ENCODE measurements at regions not wholly inside any gene's neighbourhood (a gene's known extent, or its start where the extent isn't known, plus 50 kb on each side); places are given as distances from the start of the nearest gene placed in this dataset.
"Not testable (repeated sequence)": the region's sequence is repeated elsewhere in the genome, so short reads cannot be mapped to it uniquely, and the experiment has no call there.

DNA sequence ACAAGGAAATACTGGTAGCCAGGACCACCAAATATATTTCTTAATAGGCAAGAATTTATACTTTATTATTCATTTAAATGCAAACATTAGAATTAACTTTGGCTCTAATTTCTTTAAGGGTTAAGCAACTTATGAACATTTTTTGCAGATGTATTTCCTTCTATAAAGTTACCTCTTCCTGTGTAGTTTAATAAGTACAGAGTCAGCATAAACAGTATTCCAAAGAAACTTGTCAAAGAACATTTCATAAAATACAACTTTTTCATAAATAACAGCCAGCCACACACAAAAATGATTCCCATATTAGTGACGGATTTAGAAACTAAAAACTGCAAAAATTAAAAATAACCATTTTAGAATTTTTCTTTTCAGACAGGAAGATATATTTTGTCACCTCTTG, 723.2 kb downstream of the KCNJ2 start:
- DNase-seq (ENCODE audit: low read depth in 4 of 4, low spot score in 3 of 4) = no peak

- DNase-seq (ENCODE audit: low read depth in 4 of 4, low spot score in 3 of 4) = no peak
These were observed 727.5 kb downstream of the KCNJ2 start for GRCh38 chr17:70896843-70897242.

DNA sequence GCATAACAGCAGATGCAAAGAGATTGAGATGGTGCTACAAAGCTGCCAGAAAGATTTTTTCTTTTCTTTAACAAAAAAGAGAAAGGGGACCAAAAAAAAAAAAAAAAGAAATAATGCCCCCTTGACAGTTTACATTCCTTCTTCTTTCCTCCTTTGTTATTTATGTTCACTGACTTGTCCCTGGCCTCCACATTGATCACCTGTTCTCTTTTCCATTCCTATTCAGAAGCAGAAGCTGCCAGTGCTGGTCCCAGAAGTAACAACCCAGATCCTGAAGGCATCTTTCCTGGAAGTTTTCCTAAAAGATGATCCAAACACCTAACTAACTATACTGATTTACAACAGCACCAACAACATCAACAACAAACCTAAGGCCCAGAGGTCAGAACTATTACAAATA, 728.1 kb downstream of the KCNJ2 start:
- no peak for DNase-seq (ENCODE audit: low read depth in 4 of 4, low spot score in 3 of 4)

- DNase-seq (ENCODE audit: low read depth in 4 of 4, low spot score in 3 of 4) = no peak
These were observed 732.5 kb downstream of the KCNJ2 start for GRCh38 chr17:70901870-70902269.

DNA sequence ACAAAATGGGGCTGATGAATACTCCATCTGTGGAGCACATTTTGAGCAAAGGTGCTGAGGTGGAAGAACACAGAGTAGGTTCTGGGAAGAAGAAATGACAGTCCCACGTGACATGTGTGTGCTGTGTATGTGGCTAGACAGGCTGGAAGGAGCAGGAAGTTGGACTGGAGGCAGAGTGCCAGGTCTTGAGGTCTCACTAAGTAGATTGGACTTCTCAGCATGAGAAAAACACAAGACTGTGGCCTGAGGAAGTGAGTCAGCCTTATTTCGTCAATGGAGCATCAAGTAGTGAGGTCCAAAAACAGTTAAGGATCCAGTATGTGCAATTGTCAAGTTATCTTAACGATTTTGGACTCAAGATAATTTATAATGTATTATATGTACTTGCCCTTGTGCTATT, 736.5 kb downstream of the KCNJ2 start:
- peak in 2 of 4 donors; percentile 4 to 16 for DNase-seq (ENCODE audit: low read depth in 4 of 4, low spot score in 3 of 4)

DNA sequence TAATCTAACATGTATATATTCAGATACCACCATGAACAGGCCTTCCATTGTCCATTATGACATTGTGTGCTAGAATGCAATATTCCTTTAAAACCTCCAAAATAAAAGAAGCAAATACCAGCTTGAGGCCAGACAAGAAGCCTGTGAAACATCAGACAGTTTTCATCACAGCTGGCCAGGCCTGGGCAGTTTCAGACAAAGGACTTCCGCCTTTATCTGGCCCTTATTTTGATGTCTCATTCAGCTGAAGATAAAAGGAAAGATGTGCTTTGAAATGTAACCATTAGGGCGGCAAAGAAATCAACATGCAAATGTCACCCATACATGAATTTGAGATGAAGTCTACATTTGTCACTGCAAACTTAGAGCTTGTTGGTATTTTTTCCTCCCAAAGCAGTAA, 737.5 kb downstream of the KCNJ2 start:
- DNase-seq (ENCODE audit: low read depth in 4 of 4, low spot score in 3 of 4) = no peak

- DNase-seq (ENCODE audit: low read depth in 4 of 4, low spot score in 3 of 4) = no peak
These were observed 743.6 kb downstream of the KCNJ2 start for GRCh38 chr17:70912716-70913485.

- DNase-seq (ENCODE audit: low read depth in 4 of 4, low spot score in 3 of 4) = no peak
These were observed 747.1 kb downstream of the KCNJ2 start for GRCh38 chr17:70916469-70916868.

DNA sequence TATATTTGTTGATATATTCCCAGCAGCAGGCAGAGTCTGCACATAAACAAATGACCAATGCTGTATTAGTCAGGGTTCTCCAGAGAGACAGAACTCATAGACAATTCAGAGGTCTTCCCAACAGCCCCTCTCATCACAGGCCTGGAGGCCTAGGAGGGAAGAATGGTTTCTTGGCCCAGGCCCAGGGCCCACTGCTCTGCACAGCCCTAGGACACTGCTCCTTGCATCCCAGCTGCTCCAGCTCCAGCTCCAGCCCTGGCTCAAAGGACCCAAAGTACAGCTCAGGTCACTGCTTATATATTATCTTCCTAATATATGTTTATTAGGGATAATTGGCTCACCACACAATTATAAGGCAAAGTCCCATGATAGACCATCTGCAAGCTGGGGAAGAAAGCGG, 749.9 kb downstream of the KCNJ2 start:
- no peak for DNase-seq (ENCODE audit: low read depth in 4 of 4, low spot score in 3 of 4)

DNA sequence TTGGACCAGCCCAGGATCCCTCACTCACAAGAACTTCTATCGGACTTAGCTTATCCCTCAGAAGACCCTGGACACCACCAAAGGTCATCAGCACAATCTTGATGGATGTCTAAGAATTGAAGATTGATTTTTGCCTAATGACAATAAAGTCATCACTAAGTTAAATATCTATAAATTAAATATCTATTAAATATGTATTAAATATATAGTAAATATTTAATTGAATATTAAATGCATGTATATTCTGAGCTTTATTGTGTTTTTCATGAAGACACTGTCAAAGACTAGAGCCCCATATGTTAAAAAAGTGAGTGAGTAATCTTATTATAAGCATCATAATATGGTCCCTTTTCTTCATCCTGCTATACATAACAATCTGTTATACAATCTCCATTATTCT, 751.1 kb downstream of the KCNJ2 start:
- DNase-seq (ENCODE audit: low read depth in 4 of 4, low spot score in 3 of 4) = no peak

DNA sequence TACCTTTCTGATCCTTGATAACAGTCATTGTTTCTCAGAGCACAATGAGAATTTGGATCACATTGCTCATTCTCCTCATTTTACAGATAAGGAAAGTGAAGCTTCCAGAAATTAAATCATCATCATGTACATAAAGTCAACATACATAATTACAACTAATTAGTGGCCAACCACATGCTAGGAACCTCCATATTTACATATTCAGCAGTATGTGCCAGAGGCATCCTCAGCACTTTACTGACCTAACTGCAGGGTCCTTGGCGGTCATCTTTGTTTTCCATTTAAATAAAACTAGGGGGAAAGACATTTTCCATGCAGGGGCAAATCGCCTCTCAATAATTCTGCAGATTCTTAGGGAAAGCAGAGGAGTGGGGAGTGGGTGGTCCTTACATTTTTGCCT, 752.9 kb downstream of the KCNJ2 start:
- no peak for DNase-seq (ENCODE audit: low read depth in 4 of 4, low spot score in 3 of 4)

DNA sequence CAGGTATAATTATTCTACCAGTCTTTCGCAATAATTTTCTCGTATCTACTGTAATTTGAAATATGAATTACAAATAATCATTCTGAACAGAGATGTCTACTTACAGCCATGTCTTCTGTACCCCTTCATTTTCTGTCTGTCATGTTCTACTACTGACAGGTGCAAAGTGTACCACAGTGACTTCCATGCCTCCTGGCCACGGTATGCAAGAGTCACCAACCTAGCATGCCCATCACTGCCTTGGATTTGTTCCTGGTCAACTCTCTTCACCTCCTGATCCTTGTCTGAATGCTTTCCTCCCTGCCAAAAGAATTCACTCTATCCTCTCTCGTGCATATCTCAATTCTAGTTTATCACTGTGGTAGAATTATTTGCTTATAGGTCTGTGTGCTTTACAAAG, 755.4 kb downstream of the KCNJ2 start:
- no peak for DNase-seq (ENCODE audit: low read depth in 4 of 4, low spot score in 3 of 4)

DNA sequence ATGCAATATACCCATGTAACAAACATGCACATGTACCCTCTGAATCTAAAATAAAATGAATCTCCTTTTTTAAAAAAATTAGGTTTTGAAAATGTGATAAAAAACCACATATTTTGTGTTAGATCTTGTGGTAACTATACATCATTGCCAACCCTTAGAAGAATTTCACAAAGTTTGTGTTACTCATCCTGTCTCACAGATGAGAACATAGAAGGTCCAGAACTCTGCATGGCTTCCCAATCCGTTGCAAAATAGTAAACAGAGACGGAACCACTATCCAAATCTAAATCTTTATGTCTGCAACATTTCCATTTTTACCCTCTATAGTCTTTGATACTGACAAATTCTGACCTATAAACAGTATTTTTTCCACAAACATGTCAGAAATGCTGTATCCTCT, 759.9 kb downstream of the KCNJ2 start:
- DNase-seq (ENCODE audit: low read depth in 4 of 4, low spot score in 3 of 4) = no peak

- DNase-seq (ENCODE audit: low read depth in 4 of 4, low spot score in 3 of 4) = no peak
These were observed 764.9 kb downstream of the KCNJ2 start for GRCh38 chr17:70934231-70934630.

DNA sequence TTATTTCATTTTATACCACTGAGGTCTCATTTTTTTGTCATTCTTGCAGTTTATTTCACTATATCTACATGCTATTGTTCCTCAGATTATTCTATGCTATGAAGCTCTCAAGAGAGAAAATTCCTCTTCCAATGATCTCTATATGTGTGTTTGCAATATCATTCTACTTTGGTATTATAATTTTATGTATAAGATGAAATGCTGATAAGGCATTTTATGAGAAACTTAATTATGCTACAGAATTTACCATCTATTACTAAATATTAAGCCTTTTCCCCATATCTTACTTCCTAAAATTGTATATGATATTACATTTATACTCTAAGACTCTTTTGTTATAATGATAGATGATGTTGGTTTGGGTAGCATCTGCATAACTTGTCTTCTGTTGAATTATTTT, 765.5 kb downstream of the KCNJ2 start:
- DNase-seq (ENCODE audit: low read depth in 4 of 4, low spot score in 3 of 4) = no peak

DNA sequence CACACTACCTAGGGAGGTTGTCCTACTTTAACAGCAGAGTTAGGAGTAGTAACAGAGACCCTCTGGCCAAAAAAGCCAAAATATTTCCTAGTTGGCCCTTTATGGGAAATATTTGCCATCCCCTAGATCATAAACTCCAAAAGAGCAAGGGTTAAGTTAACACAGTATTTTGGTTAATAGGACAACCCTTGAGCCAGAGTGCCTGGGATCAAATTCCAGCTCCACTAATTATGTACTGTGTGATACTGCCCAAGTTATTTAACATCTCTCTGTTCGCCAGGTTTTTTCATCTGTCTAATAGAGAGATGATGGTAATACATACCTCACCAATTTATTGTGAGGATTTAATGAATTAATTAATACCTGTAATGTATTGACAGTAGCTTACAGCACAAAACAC, 767.4 kb downstream of the KCNJ2 start:
- no peak for DNase-seq (ENCODE audit: low read depth in 4 of 4, low spot score in 3 of 4)

DNA sequence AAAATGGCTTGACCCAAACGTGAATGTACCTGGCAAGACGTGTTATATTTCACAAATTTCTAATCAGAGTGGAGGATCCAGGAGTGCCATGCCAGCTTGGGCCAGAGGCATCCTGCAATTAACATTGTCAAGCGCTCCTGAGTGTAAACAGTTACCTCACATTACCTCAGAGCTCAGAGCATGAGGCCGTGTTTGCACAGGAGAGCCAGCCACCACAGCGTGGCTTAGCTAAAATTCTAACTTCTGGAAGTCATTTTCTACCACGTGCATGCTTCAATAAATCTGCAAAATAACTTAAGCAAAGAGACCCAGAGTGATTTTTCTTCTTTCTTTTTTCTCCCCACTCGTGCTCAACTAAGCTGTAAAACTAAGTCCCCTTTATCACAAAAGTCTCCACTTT, 769.0 kb downstream of the KCNJ2 start:
- no peak for DNase-seq (ENCODE audit: low read depth in 4 of 4, low spot score in 3 of 4)

- DNase-seq (ENCODE audit: low read depth in 4 of 4, low spot score in 3 of 4) = no peak
These were observed 776.1 kb downstream of the KCNJ2 start for GRCh38 chr17:70945386-70945785.

- no peak for DNase-seq (ENCODE audit: low read depth in 4 of 4, low spot score in 3 of 4)
These were observed 777.9 kb downstream of the KCNJ2 start for GRCh38 chr17:70947215-70947614.

DNA sequence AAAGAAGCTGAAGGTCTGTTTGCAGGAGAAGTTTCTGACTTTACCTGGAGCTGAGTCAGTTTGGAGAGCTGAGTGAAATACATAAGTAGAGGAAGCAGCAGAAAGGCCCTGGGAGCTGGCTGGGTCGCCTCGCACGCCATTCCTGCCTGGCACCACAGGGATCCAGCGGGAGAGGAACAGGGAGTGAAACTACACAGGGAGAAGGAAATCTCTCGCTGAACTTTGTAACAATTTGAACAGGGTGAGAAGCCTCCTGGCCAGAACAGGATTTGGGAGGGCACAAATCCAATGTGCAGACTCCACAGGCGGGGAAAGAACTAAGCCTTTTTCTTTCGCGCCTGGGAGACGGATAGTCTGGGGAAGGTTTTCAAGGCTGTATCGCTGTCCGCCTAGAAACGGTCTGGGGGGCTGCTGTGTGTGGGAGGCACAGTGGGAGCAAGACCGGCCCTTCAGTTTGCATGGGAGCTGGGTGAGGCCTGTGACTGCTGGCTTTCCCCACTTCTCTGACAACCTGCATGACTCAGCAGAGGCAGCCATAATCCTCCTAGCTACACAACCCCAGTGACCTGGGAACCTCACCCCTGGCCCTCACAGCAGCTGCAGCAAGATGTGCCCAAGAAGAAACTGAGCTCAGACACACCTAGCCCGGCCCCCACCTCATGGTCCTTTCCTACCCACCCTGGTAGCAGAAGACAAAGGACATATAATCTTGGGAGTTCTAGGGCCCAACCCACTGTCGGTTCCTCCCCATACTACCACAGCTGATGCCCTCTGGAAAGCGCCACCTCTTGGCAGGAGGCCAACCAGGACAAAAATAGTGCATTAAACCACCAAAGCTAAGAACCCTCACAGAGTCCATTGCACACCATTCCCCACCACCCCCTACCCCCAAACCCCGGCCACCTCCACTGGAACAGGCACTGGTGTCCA, 778.6 kb downstream of the KCNJ2 start:
- DNase-seq (ENCODE audit: low read depth in 4 of 4, low spot score in 3 of 4) = no peak

- not testable (repeated sequence) for DNase-seq (ENCODE audit: low read depth in 4 of 4, low spot score in 3 of 4)
These were observed 783.8 kb downstream of the KCNJ2 start for GRCh38 chr17:70953140-70953539.

GRCh38 chr17:70955441-70955840, 786.1 kb downstream of the KCNJ2 start:
- DNase-seq (ENCODE audit: low read depth in 4 of 4, low spot score in 3 of 4) = no peak

Data from right renal pelvis (tissue), 4 donors.